Loucy (cell line): ENCODE measurements at regions not wholly inside any gene's neighbourhood (a gene's known extent, or its start where the extent isn't known, plus 50 kb on each side); places are given as distances from the start of the nearest gene placed in this dataset.

Source experiments
- EZH2phosphoT487 ChIP-seq: fragments of 200-600 bp; IDR thresholded peaks from 2 replicates; pipeline ENCODE4 v1.6.1; 2018; ENCODE audit warnings: antibody characterized with exemption, mild to moderate bottlenecking, moderate library complexity, borderline replicate concordance
- TF ChIP-seq, protein P1 (sequence below): fragments of 200-600 bp; sonication (generic); conservative IDR thresholded peaks from 2 replicates; pipeline ENCODE4 v1.5.1; 2014; ENCODE audit warnings: mild to moderate bottlenecking, antibody characterized with exemption, low read length

DNA sequence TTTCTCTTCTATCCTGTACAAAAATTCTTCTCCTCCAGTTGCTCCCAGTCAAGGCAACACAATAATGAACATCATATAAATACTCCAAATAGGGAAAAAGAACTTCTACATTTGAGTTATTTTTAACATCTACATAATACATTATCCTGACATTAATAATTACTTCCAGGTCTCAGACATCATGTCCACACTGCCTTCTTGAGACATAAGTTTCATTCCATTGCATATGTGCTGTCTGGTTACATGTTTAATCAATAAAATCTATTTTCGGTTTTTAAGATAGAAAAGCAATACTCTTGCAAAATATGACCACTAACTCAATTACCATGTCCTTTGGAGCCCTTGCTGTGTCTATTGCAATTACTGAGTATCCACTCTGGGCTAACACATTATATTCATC, 881.9 kb downstream of the GALC start:
- TF ChIP-seq, protein P1, sequence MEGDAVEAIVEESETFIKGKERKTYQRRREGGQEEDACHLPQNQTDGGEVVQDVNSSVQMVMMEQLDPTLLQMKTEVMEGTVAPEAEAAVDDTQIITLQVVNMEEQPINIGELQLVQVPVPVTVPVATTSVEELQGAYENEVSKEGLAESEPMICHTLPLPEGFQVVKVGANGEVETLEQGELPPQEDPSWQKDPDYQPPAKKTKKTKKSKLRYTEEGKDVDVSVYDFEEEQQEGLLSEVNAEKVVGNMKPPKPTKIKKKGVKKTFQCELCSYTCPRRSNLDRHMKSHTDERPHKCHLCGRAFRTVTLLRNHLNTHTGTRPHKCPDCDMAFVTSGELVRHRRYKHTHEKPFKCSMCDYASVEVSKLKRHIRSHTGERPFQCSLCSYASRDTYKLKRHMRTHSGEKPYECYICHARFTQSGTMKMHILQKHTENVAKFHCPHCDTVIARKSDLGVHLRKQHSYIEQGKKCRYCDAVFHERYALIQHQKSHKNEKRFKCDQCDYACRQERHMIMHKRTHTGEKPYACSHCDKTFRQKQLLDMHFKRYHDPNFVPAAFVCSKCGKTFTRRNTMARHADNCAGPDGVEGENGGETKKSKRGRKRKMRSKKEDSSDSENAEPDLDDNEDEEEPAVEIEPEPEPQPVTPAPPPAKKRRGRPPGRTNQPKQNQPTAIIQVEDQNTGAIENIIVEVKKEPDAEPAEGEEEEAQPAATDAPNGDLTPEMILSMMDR = no peak
- TF ChIP-seq EZH2phosphoT487 = no peak
